AG09319 (cell line): ENCODE measurements at regions not wholly inside any gene's neighbourhood (a gene's known extent, or its start where the extent isn't known, plus 50 kb on each side); places are given as distances from the start of the nearest gene placed in this dataset.

Experiments
- DNase-seq: peaks from one replicate; pipeline ENCODE4 v3.0.0-alpha.2; 2010; ENCODE audit warnings: low read depth; ENCODE audit errors: extremely low read depth
- CTCF ChIP-seq: IDR thresholded peaks from 2 replicates; pipeline ENCODE4 v1.5.1; 2011; ENCODE audit warnings: low read depth, mild to moderate bottlenecking, inconsistent platforms, low read length, moderate library complexity

GRCh38 chr9:135251996-135252760, 164.7 kb downstream of the OLFM1 start:
- DNase-seq = no peak
- TF ChIP-seq CTCF = no peak

- no peak for TF ChIP-seq CTCF
- DNase-seq = no peak
Observed at GRCh38 chr9:135252980-135253304, 165.5 kb downstream of the OLFM1 start.

- TF ChIP-seq CTCF = no peak
- no peak for DNase-seq
Observed at GRCh38 chr9:135253305-135254004, 166.0 kb downstream of the OLFM1 start.

GRCh38 chr9:135254176-135255032, 166.9 kb downstream of the OLFM1 start:
- TF ChIP-seq CTCF = no peak
- DNase-seq = no peak

DNA sequence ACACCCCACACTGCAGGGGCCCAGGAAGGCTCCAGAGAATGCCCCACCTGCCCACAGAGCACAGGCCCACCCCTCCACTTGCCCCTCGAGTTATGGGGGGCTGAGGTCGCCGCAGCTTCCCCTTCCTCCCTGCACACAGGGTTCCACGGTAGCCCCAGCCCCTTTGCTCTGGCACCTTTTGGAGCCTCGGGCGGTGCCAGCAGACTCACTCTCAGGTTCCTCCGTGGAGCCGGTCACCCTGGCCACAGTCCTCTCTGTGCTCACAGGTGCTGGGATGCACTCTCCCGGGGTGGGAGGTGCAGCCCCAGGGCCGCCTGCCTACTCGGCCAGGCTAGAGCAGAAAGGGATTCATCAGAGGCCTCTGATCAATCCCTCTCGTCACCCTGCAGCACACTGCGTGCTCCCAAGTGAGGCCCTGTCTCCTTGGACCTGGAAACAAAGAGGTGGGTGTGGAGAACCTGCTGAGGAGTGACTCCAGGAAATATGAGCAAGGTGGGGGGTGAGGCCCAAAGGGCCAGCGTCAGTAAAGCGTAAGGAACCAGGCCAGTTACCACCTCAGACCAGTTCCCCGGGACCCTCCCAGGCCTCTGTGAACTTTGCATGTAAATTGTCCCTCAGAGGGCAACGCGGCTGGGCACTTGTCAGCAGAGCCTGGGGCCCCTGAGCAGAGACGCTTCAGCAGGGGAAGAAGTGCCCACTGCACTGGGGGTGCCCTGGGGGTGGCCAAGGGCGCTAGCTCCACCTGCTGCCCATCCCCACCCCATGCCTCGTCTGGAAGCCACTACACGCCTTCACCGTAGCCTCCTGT, 167.8 kb downstream of the OLFM1 start:
- no peak for DNase-seq
- no peak for TF ChIP-seq CTCF

DNA sequence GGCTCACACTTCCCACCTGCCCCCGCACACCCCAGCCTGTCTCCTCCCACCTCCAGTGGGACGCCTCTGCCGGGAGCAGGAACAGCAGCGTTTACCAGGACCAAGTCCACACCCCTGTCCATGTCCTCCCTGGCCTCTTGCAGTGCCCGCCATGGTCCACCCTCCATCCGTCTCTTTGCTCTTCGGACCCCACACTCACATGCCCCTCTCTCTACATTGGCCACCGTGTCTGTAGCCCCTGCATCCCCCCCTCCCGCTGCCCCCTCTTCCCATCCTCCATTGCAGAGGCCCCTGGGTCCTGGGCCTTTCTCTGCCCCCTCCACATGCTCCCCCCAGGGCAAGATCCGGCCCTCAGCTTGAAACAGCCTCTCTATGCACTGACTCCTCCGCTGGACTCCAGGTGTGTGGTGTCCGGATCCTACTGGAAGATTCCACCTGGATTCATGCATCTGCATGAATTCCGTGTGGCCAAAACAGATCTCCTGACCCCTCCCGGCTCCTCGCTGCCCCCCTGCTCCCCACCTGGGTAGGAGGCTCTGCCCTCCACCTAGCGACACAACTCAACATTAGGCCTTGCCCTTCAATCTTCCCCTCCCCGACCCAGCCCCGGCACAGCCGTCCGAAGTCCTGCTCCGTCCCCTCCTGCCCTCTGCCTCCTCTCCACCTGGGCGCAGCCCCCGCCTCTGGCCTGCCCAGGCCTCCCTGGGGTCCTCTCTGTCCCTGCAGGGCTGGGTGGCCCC, 168.5 kb downstream of the OLFM1 start:
- no peak for DNase-seq
- TF ChIP-seq CTCF = no peak
